GM12891 (cell line): ENCODE measurements at regions not wholly inside any gene's neighbourhood (a gene's known extent, or its start where the extent isn't known, plus 50 kb on each side); places are given as distances from the start of the nearest gene placed in this dataset.
"Not testable (repeated sequence)": the region's sequence is repeated elsewhere in the genome, so short reads cannot be mapped to it uniquely, and the experiment has no call there.

Experiments
- DNase-seq: peaks from one replicate; pipeline ENCODE4 v3.0.0; 2011; ENCODE audit warnings: low spot score; ENCODE audit not compliant: insufficient read length
- FAIRE-seq: peaks from 2 replicates; lab custom pipeline; 2011; peaks lifted over from hg19 to GRCh38; lab: Jason Lieb, UNC
- PAX5 ChIP-seq: IDR thresholded peaks from 2 replicates; pipeline ENCODE4 v1.6.1; 2011; ENCODE audit warnings: low read length, moderate library complexity, mild to moderate bottlenecking; ENCODE audit not compliant: insufficient read depth, severe bottlenecking
- POLR2A ChIP-seq: IDR thresholded peaks from 2 replicates; pipeline ENCODE4 v1.6.1; 2011; ENCODE audit warnings: low read depth, low read length, control low read depth
- POLR2AphosphoS5 ChIP-seq: IDR thresholded peaks from 2 replicates; pipeline ENCODE4 v1.6.1; 2011; ENCODE audit warnings: low read depth, low read length, control low read depth
- POU2F2 ChIP-seq: IDR thresholded peaks from 2 replicates; pipeline ENCODE4 v1.6.1; 2011; ENCODE audit warnings: low read depth, mild to moderate bottlenecking, control low read depth, low read length, moderate library complexity
- SPI1 ChIP-seq: IDR thresholded peaks from 2 replicates; pipeline ENCODE4 v1.6.1; 2011; ENCODE audit warnings: low read depth, low read length, control low read depth
- TAF1 ChIP-seq: IDR thresholded peaks from 2 replicates; pipeline ENCODE4 v1.6.1; 2011; ENCODE audit warnings: low read depth, low read length, control low read depth

DNA sequence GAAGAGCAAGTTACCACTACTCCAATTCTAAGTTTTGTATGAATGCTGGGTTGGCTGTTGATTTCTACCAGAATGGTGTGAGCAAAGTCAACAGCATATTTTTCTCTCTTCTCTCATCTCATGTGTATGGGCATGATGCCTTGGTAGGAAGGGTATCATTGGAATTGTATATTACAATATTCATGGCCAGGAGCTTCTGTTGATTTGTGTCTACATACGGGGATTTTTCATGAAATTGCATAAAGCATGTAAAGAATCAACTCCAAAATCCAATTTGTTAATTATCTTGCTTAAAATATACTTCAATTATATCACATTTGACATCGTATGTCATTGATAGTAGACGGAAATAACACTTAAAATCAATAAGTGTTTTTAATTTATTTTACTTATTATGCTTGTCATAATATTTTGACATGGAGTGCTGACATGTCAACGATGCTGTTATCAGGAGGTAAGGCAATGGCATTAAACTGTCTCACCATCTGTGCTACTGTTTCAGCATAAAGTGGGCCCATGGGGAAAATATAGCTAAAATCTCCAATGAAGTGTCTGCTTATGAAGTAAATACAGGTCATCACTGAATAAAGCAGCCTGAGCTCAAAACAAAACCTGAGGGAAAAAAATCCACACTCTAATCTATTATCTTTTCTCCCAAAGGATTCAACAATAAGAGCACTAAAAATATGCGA is 142.2 kb upstream of the NBPF11 start:
- no peak for DNase-seq
- no peak for TF ChIP-seq POU2F2
- TF ChIP-seq TAF1, result no peak
- no peak for TF ChIP-seq SPI1
- no peak for TF ChIP-seq PAX5
- no peak for TF ChIP-seq POLR2A
- TF ChIP-seq POLR2AphosphoS5, result no peak
- FAIRE-seq, result no peak

GRCh38 chr1:148293651-148294050 is 141.6 kb upstream of the NBPF11 start:
- DNase-seq (no peak), FAIRE-seq (no peak)
- no peak for TF ChIP-seq POLR2A
- TF ChIP-seq SPI1, result no peak
- no peak for TF ChIP-seq POLR2AphosphoS5
- TF ChIP-seq POU2F2, result no peak
- TF ChIP-seq PAX5, result no peak
- no peak for TF ChIP-seq TAF1

DNA sequence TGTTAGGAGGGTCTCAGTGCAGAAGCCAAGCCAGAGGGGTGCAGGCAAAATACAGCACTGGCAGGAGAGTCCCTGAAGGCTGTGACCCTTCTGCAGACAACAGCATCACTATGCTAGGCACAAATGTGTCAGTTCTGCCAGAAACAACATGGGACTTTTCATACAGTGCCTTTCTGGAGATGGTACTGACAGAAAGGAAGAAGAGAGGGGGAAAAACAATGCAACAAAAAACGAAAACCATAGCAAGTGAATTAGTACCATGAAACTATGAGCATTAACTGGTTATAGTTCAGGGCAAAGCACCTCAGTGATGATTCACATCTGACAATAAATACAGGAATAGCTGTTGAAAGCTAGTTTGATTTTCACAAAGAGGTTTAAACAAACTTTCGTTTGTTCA is 140.8 kb upstream of the NBPF11 start:
- TF ChIP-seq POLR2A (no peak), PAX5 (no peak), POU2F2 (no peak), POLR2AphosphoS5 (no peak), SPI1 (no peak), TAF1 (no peak)
- DNase-seq (no peak), FAIRE-seq (no peak)

GRCh38 chr1:148290881-148291280 is 138.8 kb upstream of the NBPF11 start:
- no peak for DNase-seq
- no peak for TF ChIP-seq POU2F2
- no peak for TF ChIP-seq POLR2AphosphoS5
- TF ChIP-seq TAF1, result no peak
- TF ChIP-seq POLR2A, result no peak
- TF ChIP-seq PAX5, result no peak
- TF ChIP-seq SPI1, result no peak
- no peak for FAIRE-seq

DNA sequence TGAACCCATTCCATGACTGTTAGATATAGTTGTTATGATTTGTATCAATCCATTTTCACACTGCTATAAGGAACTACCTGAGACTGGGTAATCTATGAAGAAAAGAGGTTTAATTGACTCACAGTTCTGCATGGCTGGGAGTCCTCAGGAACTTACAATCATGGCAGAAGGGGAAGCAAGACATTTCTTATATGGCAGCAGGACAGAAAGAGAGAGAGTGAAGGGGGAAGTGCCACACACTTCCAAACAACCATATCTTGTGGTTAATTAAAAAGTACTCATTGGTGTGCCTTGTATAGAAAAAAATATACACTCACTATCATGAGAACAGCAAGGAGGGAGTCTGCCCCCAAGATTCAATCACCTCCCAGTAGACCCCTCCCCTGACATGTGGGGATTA is 137.6 kb upstream of the NBPF11 start:
- FAIRE-seq, result no peak
- DNase-seq, result no peak

GRCh38 chr1:148285946-148286345 is 133.9 kb upstream of the NBPF11 start:
- not testable (repeated sequence) for DNase-seq, FAIRE-seq

More for the DNA sequence above, 137.6 kb upstream of the NBPF11 start:
- TF ChIP-seq PAX5 (no peak), POLR2AphosphoS5 (no peak), POLR2A (no peak), TAF1 (no peak), SPI1 (no peak), POU2F2 (no peak)

DNA sequence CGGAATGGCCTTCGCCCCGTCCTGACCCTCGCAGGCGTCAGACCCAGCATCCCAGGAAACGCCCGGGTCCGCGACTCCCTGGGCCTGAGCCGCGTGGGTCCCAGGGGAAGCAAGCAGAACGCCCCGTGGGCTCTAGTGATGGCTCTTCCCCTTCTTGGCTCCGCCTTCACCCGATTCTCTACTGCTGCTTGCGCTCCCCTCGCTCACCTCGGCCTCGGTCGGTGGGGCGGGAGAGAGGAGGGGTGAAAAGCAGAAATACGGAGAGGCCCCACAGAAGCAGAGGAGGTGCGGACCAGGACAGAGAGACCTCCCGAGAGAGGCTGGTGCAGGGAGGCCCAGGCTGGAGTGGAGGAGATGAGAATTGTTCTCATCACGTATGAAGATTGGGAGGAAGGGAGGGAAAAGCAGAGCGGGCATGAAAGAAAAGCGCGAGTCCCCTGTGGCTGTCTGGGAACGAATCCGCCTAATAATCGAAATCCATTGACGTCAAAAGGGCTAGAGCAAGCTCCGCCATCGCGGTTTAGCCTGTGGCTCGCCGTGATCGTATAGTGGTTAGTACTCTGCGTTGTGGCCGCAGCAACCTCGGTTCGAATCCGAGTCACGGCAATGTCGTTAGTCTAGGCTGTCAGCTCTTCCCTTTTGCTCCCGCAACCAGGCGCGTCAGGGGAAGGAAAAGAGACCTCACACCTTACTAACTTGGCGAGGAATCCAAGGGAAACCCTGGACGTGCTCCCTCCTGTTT is 128.9 kb upstream of the NBPF11 start:
- peak; percentile 75 for FAIRE-seq
- DNase-seq, result not testable (repeated sequence)

GRCh38 chr1:148279002-148279542 is 127.0 kb upstream of the NBPF11 start:
- FAIRE-seq, DNase-seq: not testable (repeated sequence)
- peak; percentile 13; the same call in 1 of the 2 replicates for TF ChIP-seq SPI1

- not testable (repeated sequence) for DNase-seq, FAIRE-seq
Observed at GRCh38 chr1:148277865-148278279, 125.8 kb upstream of the NBPF11 start.

GRCh38 chr1:148267066-148267465 is 115.0 kb upstream of the NBPF11 start:
- not testable (repeated sequence) for FAIRE-seq

More at GRCh38 chr1:148267066-148267465, 115.0 kb upstream of the NBPF11 start:
- not testable (repeated sequence) for DNase-seq
